Testis (tissue), 2 donors: ENCODE measurements at regions not wholly inside any gene's neighbourhood (a gene's known extent, or its start where the extent isn't known, plus 50 kb on each side); places are given as distances from the start of the nearest gene placed in this dataset.

Experiments used
- DNase-seq: peaks from one replicate; pipeline ENCODE4 v3.0.0-alpha.2; 2019
- H3K27ac ChIP-seq, 2 donors: fragments of 200-600 bp; sonication (generic); one replicate each; pipeline ENCODE4 v1.5.1; 2019
- H3K27me3 ChIP-seq: fragments of 200-600 bp; sonication (generic); one replicate; pipeline ENCODE4 v1.5.1; 2019
- H3K36me3 ChIP-seq: fragments of 200-600 bp; sonication (generic); one replicate; pipeline ENCODE4 v1.5.1; 2017; ENCODE audit warnings: low read depth; ENCODE audit errors: missing control alignments
- H3K4me1 ChIP-seq: fragments of 200-600 bp; sonication (generic); one replicate; pipeline ENCODE4 v1.5.1; 2019
- H3K4me3 ChIP-seq, 2 donors: fragments of 200-600 bp; sonication (generic); one replicate each; pipeline ENCODE4 v1.5.1; 2017 to 2019
- H3K9me3 ChIP-seq: fragments of 200-600 bp; sonication (generic); one replicate; pipeline ENCODE4 v1.5.1; 2017
- CTCF ChIP-seq, 3 experiments: fragments of 450-650 bp in 2 of 3; fragments of 200-600 bp in 1 of 3; sonication (generic) in 1 of 3; IDR thresholded peaks; one replicate each; pipeline ENCODE4 v1.5.1; 2016 to 2019; ENCODE audit warnings: antibody characterized with exemption in 3 of 3, mild to moderate bottlenecking in 2 of 3, moderate library complexity in 1 of 3
- POLR2A ChIP-seq: fragments of 450-650 bp; IDR thresholded peaks from one replicate; pipeline ENCODE4 v1.6.1; 2017; ENCODE audit warnings: antibody characterized with exemption, mild to moderate bottlenecking, moderate library complexity
- WGBS, 2 donors: methylation state at CpG; one replicate each; pipeline ENCODE4 v1.1.5; 2018; 5-methylcytosine and 5-hydroxymethylcytosine counted together
- intact Hi-C: fragments of 100-400 bp; cut with DNase I; formaldehyde crosslinking; loops from one replicate; pipeline ENCODE4 v1.15.1; 2023; ENCODE audit warnings: low total_unique reads

- no peaks in the 10 kb centered on the region for H3K9me3 ChIP-seq
- H3K4me3 ChIP-seq: no peak overlapping the region
- H3K27ac ChIP-seq: no peak overlapping the region
- intact Hi-C loops: no loop called here
- TF ChIP-seq CTCF (IDR thresholded peaks at IDR 0.05) (no peak), POLR2A (no peak)
- H3K4me1 ChIP-seq: no peaks in the 10 kb centered on the region
- no peaks in the 10 kb centered on the region for H3K36me3 ChIP-seq
- H3K27me3 ChIP-seq: no peaks in the 10 kb centered on the region
- no peak for DNase-seq
- WGBS, 2 donors: 86 to 88% methylated on average over 2 of the region's 2 CpGs
These were observed 536.7 kb upstream of the LMCD1 start for GRCh38 chr3:7964899-7965298.

- no peaks in the 10 kb centered on the region for H3K4me1 ChIP-seq
- no peak for DNase-seq
- 61 to 75% methylated on average over 1 of the region's 1 CpG for WGBS, 2 donors
- H3K27me3 ChIP-seq: no peaks in the 10 kb centered on the region
- no peaks in the 10 kb centered on the region for H3K9me3 ChIP-seq
- intact Hi-C loops: no loop called here
- H3K36me3 ChIP-seq: no peaks in the 10 kb centered on the region
- no peak overlapping the region for H3K27ac ChIP-seq
- no peak overlapping the region for H3K4me3 ChIP-seq
- TF ChIP-seq POLR2A (no peak), CTCF (IDR thresholded peaks at IDR 0.05) (no peak)
These were observed 528.6 kb upstream of the LMCD1 start for GRCh38 chr3:7973006-7973405.

GRCh38 chr3:7977245-7978086 is 524.2 kb upstream of the LMCD1 start:
- no peak for DNase-seq
- Histone ChIP-seq H3K27me3 (no peaks in the 10 kb centered on the region), H3K4me3 (no peak overlapping the region), H3K36me3 (no peaks in the 10 kb centered on the region), H3K4me1 (no peaks in the 10 kb centered on the region), H3K9me3 (no peaks in the 10 kb centered on the region), H3K27ac (no peak overlapping the region)
- WGBS, 2 donors: 59 to 67% methylated on average over 5 of the region's 5 CpGs
- TF ChIP-seq POLR2A: no peak
- no peak for TF ChIP-seq CTCF (IDR thresholded peaks at IDR 0.05)
- intact Hi-C loops: no loop called here

GRCh38 chr3:7978087-7978422 is 523.6 kb upstream of the LMCD1 start:
- Histone ChIP-seq H3K27ac (no peak overlapping the region), H3K4me1 (no peaks in the 10 kb centered on the region), H3K36me3 (no peaks in the 10 kb centered on the region), H3K4me3 (no peak overlapping the region), H3K27me3 (no peaks in the 10 kb centered on the region), H3K9me3 (no peaks in the 10 kb centered on the region)
- 38 to 39% methylated on average over 6 of the region's 6 CpGs for WGBS, 2 donors
- TF ChIP-seq CTCF (IDR thresholded peaks at IDR 0.05) (no peak), POLR2A (no peak)
- peak; percentile 28 for DNase-seq
- intact Hi-C loops: no loop called here

- no peak overlapping the region for H3K4me3 ChIP-seq
- intact Hi-C loops: no loop called here
- no peaks in the 10 kb centered on the region for H3K36me3 ChIP-seq
- DNase-seq: no peak
- H3K27ac ChIP-seq: no peak overlapping the region
- H3K4me1 ChIP-seq: no peaks in the 10 kb centered on the region
- H3K9me3 ChIP-seq: no peaks in the 10 kb centered on the region
- TF ChIP-seq CTCF (IDR thresholded peaks at IDR 0.05): no peak
- H3K27me3 ChIP-seq: no peaks in the 10 kb centered on the region
These were observed 519.5 kb upstream of the LMCD1 start for GRCh38 chr3:7982126-7982525.
